GM12874 (cell line): ENCODE measurements at regions not wholly inside any gene's neighbourhood (a gene's known extent, or its start where the extent isn't known, plus 50 kb on each side); places are given as distances from the start of the nearest gene placed in this dataset.

Experiments
- TF ChIP-seq, protein P1 (sequence below): IDR thresholded peaks from 2 replicates; pipeline ENCODE4 v1.5.1; 2011; ENCODE audit warnings: low read depth, mild to moderate bottlenecking, control low read depth, low read length, moderate library complexity; ENCODE audit not compliant: insufficient read depth

GRCh38 chr16:6645768-6646568 is 686.7 kb upstream of the RBFOX1 start:
- TF ChIP-seq, protein P1, sequence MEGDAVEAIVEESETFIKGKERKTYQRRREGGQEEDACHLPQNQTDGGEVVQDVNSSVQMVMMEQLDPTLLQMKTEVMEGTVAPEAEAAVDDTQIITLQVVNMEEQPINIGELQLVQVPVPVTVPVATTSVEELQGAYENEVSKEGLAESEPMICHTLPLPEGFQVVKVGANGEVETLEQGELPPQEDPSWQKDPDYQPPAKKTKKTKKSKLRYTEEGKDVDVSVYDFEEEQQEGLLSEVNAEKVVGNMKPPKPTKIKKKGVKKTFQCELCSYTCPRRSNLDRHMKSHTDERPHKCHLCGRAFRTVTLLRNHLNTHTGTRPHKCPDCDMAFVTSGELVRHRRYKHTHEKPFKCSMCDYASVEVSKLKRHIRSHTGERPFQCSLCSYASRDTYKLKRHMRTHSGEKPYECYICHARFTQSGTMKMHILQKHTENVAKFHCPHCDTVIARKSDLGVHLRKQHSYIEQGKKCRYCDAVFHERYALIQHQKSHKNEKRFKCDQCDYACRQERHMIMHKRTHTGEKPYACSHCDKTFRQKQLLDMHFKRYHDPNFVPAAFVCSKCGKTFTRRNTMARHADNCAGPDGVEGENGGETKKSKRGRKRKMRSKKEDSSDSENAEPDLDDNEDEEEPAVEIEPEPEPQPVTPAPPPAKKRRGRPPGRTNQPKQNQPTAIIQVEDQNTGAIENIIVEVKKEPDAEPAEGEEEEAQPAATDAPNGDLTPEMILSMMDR: no peak

DNA sequence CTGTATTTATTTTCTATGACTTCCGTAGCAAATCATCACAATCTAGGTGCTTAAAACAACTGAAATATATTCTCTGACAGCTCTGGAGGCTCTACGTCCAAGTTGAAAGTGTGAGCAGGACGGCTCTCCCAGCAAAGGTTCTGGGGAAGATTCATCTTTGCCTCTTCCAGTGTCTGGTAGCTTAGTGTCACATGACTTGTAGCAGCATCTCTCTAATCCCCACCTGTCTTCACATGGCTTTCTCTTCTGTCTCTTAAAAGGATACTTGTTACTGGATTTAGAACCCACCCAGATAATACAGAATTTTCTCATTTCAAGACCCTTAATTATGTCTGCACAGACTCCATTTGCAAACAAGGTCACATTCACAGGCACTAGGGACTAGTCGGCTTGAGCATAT is 687.7 kb upstream of the RBFOX1 start:
- TF ChIP-seq, protein P1: no peak

- TF ChIP-seq, protein P1: peak; percentile 62
These were observed 689.5 kb upstream of the RBFOX1 start for GRCh38 chr16:6643080-6643686.

GRCh38 chr16:6642271-6642670 is 690.4 kb upstream of the RBFOX1 start:
- TF ChIP-seq, protein P1: no peak

DNA sequence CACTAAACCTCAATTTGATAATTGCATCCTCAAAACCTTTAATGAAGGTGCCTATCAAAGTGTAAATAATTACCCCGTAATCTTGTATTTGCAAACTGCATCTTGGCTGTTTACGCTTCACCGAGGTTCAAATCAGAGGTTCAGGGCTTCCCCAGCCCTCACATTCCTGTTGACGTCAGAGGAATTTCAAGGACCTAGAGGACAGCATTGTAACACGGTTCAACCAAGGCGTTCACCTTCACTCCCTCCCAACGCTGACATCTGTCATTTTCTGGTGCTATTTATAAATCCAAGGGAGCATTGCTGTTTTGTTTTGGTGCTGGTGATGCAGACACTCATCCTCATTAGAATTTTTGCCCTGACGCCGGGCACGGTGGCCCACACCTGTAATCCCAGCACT is 691.6 kb upstream of the RBFOX1 start:
- TF ChIP-seq, protein P1: no peak

DNA sequence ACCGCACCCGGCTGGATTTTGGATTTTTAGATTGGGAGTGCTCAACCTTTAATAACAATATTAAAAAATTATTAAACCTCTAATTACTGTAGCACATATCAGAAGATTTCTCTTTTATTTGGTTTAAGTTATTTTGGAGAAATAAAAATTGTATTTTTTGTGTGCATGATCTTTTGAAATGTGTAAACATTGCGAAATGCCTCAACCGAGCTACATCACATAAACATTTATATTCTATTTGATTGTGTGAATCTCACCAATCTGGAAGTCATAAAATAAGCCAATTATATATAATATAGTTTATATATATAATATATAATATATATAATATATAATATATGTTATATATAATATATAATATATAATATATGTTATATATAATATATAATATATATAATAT is 696.2 kb upstream of the RBFOX1 start:
- TF ChIP-seq, protein P1: no peak

DNA sequence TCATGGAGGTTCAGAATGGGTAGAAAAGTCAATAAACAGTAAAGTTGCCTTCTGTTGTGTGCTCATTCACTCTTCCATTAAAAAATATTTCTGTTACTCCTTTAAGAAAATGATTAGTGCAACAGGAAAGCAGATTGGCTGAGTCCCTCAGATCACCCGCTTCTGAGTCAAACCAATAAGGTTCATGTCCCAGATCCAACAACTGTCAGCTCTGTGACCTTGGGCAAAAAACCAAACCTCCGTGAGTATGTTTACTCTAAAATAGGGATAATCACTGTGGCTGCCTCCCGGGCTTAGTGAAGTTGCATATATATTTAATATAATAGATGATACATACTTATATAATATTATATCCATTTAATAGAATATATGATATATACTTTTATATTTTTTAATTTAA is 698.5 kb upstream of the RBFOX1 start:
- TF ChIP-seq, protein P1: no peak
